T-helper 9 cell (primary cell): ENCODE measurements at regions not wholly inside any gene's neighbourhood (a gene's known extent, or its start where the extent isn't known, plus 50 kb on each side); places are given as distances from the start of the nearest gene placed in this dataset.

Source experiments
- DNase-seq: peaks from one replicate; pipeline ENCODE4 v3.0.0-alpha.2; 2020

DNA sequence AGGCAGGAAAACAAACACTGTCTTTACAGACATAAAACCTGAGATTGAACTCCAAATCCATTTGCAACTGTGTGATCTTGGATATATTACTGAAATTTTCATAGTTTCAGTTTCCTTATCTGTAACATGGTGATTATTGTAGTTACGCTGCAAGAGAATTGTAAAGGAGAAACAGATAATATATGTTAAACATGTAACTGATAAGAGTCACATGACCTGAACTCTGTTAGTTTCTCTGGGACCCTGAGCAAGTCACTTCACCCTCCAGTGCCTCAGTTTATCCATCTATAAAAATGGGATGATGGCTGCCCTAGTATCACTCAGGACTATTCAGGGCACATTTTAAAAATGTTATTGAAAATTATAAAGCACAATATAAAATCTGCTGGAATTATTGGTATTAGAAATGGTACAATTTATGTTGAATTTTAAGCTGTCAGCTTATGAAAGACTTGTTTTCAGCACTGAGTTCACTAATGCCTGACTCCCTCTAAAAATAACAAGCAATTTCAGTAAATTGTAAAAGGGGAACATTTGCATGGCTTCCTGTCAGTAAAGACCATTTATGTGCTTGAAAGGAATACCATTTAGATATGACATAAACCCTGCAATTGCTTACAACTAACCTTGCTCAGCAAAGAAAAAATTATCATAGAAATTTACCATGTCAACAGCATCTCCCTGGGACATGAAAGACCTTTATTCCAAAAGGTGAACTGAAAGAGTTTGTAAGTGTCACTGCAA lies 393.5 kb downstream of the RAD51AP2 start:
- DNase-seq: no peak

DNA sequence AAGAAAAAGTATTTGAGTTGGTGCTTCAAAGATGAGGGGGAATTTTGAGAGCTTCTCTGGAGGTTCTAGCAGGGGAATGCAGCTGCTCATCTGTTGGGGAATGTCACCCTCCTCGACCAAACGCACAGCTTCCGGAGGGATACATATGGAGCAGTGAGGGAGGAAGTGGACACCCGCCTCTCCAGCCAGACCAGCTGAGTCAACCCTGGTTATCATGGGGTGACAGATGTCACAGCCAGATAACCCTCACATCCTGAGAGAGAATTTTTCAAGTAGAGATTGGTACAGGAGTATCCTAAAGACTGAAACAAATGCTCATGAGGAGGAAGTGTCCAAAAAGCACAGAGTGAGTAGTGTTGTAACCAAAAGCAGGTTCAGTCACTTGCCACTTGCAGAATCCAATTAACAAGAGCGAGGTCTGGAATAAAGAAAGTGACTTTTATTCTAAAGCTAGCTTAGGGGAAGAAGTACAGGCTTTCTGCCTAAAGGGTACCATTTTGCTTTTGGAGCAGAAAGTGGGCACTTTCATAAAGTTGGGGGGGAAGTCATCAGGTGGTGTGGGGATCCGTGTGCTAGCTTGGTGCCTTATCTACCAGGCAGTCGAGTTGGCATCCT lies 395.2 kb downstream of the RAD51AP2 start:
- no peak for DNase-seq

DNA sequence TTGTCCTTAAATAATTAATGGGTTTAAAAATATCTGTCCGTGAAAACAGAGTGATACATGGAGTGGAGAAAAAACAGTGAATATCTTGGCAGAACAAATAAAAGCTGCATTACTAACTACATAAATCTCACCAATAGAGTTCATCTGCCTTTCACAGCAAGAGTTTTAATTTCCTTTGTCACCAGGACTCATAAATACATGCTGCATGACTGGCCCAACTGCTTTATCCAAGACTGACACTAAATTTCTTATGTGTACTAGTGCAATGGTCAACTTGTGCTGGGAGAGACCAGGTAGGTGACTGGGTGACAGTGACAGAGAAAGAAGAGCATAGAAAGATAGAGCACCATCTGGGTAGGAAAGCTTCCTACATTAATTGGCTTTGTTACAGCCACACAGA lies 402.8 kb downstream of the RAD51AP2 start:
- no peak for DNase-seq

DNA sequence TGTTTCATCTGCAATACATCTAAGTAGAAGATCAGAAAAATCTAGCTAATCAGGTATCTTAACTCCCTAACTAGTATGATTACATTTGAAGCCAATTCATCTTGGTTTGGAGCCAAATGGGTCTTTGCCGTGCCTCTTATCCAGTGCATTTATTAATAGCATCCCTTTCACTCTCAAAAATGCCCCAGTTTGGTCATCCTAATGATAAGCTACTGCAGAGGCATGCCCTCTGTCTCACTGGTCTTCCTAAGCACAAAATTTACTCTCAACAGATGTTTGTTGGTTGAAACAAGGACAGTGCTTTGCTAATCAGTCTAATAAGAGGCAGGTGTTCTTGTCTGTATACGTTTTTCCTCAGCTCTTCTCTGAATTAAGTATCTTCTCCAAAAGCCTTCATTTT lies 403.2 kb downstream of the RAD51AP2 start:
- DNase-seq: no peak

DNA sequence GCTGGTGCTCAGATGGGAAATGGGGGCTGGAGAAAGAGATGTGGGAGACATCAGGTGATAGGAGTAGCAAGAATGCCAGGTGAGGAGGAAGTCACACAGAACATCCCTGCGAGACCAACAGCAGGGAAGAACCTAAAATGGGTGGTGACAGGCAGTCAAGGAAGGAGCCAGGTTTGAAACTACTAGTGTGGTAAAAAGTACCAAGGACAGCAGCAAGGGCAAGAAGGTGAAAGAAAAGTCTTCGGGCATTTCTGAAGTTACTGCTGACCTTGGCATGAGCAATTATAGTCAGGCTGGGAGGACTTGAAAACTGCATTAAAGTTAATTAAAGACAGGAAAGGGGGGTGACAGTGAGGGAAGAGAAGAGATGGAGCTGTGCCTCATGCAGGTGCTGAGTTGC lies 410.4 kb downstream of the RAD51AP2 start:
- DNase-seq: no peak

DNA sequence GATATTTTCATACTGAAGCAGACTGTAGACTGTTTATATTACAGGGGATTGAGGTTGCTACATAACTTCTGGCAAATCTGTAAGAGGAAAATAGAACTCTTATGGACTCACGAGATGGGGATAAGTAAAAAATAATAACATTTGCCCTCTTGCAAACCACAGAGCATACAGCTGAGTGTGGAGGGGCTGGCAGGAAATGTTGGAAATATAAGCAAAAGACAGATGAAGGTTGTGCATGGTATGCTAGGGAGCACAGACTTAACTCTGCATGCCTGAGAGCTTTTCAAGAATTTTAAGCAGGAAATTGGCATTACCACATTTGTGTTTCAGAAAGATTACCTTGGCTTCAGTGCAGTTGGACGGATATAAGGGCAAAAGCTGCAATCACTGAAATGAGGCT lies 411.1 kb downstream of the RAD51AP2 start:
- DNase-seq: no peak

DNA sequence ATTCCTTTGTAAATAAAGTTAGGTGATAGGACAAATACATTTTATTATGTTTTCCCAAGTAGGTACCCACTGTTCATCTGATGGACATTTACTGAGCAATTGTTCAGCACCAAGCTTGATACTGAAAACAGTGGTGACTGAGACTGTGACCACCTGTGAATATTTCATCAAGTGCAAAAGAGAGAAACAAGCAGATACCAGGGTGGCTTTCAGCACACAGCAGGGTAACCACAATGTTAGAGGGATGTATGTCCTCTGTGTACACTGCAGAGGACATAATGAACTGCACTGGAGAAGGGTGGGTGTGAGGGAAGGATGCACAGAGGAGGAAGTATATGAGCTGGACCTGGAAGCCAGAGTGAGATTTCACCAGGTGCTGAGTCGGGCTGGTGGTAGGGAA lies 411.8 kb downstream of the RAD51AP2 start:
- no peak for DNase-seq

DNA sequence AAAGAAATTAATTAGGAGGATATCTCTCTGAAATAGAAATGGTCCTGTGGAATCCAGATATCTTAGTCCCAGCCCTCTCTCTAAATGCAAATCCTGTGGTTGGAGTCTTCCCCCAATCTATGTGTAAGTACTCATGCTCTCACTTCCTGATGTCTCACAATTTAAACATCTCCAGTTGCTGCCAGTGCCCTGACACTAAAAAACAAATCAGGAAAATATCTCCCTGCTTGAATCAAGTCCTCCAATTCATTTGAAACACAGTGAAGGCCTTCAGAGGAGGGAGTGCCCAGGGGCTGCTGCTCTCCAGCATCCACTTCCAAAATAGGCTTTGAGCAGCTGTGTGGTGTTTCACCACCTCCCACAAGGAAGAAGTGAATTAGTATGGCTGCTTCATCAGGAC lies 413.8 kb downstream of the RAD51AP2 start:
- no peak for DNase-seq

DNA sequence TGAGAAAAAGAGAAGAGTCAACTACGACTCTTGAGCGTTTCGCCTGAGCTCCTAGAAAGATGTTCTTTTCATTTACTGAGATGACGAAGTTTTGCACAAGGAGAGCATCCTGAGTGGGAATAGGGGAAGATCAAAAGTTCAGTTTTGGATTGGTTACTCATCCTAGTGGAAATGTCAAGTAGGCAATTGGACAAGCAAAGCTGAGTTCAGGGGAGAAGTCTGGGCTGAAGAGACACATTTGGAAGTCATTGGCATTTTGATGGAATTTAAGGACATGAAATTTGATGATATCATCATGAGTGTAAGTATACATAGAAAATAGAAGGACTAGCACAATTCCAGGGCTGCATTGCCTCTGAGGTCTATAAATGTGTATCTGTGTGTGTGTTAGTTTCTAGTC lies 416.6 kb downstream of the RAD51AP2 start:
- no peak for DNase-seq

DNA sequence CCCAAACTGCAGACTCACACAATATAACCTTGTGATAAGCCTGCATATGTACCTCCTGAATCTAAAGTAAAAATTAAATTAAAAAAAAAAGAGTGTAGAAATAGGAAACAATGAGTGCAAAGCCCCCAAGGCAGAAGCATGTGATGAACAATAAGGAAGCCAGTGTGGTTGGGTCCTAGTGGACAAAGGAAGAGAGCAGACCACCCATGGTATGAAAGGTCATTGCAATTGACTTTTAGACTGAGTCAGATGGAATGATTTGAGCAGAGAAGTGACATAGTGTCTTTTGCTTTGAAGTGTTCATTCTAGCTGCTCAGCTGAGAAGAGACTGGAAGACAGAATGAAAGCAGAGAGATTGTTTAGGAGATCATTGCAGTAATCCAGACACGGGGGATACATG lies 417.1 kb downstream of the RAD51AP2 start:
- DNase-seq: no peak

DNA sequence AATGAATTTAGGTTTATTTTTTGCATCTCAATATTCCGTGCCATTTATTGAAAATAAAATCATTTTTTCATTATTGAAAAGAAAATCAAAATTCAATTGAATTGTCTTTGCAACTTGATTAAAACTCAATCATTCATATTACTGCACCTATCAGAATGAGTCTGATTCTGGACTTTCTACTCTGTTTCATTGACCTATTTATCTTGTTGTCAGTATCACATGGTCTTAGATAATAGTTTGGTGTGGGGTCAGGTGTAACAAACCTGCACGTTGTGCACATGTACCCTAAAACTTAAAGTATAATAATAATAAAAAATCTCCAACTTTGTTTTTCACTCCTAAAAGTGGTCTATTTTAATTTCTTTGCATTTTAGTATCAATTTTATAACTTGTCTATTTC lies 422.9 kb downstream of the RAD51AP2 start:
- no peak for DNase-seq

DNA sequence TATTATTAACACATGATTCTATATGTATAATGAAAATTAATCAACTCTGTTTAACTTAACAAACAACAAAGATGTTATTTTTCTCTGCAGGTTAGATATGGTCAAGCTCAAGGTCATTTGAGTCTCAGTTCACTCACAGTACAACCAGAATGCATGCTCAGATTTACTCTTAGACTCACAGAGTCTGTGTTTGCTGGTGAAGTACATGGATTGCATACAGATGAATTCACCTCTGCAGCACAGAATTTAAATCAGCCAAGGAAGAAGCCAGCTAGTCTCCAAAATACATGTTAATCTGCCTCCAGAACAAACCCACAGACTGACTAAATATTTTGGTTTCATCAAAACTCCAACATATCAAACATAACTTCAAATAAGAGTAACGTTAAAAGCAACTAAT lies 424.5 kb downstream of the RAD51AP2 start:
- DNase-seq: no peak

DNA sequence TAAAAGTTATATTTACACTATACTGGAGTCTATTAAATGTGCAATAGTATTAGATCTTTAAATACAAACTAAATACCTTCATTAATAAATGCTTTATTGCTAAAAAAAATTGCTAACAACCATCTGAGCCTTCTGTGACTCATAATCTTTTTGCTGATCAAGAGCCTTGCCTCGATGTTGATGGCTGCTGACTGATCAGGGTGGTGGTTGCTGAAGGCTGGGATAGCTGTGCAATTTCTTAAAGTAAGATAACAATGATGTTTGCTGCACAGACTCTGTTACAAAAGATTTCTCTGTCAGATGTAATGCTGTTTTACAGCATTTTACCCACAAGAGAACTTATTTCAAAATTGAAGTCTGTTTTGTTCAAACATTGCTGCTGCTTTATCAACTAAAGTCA lies 421.4 kb upstream of the CYRIA start:
- DNase-seq: no peak

DNA sequence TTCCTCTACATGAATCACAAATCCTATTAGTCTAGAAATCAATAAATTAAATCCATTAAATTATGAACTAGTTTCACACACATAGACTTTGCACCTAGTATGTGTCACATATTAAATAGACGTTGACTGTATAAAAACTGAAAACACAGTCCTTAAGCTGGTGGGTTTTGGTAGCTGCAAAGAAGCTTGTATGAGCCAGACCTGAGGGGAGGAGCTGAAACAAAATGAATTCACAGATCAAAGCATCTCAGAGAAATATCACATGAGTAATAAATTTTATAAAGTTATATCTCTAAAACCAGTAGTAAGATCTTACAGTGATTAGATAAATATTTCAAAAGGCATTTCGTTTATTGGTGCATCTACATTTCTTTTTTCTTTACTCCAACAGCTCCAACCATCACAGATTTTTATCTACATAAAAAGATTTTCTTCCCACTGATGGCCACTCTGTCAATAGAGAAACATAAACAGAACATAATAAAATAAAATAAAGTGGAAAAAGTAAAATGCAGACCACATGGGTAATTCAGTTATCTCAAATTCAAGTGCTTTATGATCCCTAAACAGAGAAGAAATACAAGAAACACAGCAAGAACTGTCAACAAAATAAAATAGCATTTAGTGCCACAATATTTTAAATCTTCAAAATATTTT lies 420.0 kb upstream of the CYRIA start:
- DNase-seq: no peak

DNA sequence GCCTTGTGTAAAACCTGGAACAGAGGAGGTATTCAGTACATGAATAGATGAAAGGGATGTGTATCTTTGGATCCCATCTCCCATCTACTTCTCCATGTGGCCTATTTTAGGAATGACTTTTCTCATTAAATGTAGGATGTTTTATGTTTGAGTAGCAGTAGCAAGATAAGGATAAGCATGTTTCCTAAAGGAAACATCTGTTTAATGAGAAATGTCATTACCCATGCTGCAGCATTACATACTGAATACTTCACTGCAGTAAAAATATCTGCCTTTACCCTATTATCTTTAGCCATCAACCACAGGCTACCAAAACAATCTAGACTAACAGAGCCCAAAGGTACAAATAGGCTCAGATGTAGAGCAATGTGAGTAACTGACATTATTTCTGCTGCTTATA lies 419.2 kb upstream of the CYRIA start:
- DNase-seq: no peak

DNA sequence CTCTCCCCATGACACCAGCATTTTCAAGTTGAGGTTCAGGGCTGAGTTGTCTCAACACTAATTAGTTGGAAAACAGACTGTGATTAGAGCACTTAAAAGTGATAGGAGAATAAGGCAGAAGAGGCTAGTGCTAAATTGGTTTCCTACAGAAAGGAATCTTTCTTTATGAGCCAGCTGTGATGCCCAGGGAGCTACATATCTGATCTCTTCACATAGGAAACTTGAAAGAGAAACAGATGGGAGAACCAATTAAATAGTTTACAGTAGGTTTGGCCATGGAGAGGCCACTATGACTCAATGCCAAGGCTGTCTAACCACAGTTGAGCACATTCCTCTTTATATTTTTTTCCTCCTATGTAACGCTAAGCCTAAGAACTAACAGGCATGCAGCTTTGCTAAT lies 418.3 kb upstream of the CYRIA start:
- DNase-seq: no peak

DNA sequence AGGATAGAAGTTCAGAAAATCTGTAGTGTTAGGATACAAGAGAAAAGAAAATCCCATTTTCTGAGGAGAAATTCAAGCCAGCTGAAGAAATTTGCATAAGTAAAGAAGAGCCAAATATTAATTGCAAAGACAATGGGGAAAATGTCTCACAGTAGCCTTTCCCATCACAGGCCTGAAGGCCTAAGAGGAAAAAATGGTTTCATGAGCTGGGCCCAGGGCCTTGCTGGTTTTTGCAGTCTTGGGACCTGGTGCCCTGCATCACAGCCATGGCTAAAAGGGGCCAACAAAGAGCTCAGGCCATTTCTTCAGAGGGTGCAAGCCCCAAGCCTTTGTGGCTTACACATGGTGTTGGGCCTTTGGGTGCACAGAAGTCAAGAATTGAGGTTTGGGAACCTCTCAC lies 413.6 kb upstream of the CYRIA start:
- no peak for DNase-seq

DNA sequence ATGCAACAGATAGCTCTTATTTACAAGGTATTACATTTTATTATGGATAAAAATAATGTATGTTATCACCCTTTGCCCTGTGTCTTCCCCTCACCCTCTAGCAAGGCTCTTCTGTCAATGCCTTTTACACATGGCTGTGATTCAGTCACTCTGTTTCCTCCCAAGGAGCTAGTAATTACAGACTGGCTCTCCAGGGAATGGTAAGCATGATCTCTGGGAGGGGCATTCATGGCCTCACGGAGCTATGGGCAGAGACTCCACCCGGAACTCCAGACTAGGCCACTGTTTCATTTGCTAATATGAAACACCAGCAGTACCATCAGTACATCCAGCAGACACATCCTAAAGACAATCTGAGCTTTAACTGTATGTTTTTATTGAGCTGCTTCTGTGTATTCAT lies 410.9 kb upstream of the CYRIA start:
- no peak for DNase-seq

DNA sequence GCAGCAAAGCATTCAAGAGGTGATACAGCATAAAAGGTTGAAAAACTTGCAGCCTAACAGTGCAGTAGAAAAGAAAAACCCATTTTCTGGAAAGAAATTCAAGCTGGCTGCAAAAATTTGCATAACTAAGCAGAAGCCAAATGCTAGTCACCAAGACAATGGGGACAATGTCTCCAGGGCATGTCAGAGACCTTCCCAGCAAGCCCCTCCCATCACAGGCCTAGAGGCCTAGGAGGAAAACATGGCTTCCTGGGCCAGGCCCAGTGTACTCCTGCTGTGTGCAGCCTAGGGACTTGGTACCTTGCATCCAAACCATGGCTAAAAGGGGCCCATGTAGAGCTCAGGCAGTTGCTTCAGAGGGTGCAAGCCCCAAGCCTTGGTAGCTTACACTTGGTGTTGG lies 405.1 kb upstream of the CYRIA start:
- no peak for DNase-seq

DNA sequence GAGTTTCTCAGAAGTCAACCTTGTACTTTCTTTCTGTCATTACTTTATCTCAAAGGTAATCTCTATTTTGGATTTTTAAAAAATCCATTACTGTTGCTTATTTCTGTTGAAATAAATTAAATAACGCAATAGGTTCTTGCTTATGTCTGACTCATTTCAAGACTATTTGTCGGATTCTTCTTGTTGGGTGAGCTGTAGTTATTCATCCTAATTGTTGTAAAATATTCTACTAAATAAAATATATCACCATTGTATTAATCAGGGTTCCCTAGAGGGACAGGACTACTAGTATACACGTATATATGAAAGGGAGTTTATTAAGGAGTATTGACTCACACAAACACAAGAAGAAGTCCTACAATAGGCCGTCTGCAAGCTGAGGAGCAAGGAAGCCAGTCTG lies 403.9 kb upstream of the CYRIA start:
- no peak for DNase-seq

DNA sequence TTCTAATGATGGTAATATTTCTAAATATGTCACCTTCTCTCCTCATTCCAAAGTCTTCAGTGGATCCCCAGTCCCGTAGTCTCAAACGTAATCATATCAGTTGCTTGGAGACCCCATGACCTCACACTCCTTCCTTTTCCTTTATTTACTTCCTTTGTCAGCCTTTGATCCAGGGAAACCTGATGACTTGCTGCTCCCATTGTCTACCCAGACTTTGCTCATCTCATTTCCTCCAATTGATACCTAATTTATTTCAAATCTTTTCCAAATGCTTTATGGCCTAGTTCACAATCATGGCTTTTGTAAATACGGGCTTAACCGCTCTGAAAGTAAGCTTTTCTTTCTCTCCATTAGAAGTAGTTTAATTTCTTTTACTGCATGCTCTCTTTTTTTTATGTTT lies 402.4 kb upstream of the CYRIA start:
- no peak for DNase-seq

DNA sequence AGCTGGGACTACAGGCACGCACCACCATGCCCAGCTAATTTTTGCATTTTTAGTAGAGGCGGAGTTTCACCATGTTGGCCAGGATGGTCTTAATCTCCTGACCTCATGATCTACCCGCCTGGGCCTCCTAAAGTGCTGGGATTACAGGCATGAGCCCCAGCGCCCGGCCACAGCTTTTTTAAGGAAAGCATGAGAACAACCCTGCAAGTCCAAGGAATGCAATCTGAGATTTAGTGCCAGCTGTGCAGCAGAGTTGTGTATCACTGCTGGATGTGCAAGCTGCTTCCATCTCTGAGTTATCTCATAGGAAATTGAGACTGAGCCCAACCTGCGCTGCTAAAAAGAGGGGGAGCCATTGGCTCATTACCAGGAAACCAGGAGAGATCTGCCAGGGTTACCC lies 399.9 kb upstream of the CYRIA start:
- no peak for DNase-seq

DNA sequence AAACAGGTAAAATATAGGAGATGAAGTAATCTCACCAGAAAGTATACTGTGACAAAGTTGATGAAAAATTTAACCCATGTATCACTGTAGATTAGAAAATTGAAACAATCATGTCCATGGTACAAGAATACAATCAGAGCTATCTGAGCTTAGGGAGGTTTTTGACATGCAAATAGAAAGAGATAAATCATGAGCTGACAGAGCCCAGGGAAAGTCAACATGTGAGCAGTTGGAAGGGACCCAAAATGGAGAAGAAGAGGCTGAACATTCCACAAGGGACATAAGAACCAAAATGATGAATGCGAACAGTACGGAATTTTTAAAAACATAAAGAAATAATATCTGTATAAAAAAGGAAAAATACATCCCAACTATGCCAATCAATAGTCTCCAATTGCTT lies 395.4 kb upstream of the CYRIA start:
- DNase-seq: no peak

DNA sequence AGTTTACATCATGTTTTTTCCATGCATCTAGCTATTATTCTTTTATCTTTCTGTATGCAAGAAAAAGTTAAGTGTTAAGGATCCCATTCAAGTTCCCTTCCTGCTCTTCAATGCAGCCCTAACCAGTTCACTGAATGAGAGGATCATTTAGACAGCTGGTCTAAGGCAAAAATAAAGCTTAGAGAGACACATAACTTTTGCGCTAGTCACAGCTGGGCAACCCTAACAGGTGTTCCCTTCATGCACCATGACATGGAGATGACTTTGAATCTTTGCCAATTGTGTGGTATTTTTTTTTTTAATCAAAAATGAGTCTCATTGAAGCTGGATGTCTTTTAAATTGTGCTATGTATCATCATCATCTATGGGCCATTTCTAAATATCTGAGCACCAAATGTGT lies 393.8 kb upstream of the CYRIA start:
- no peak for DNase-seq
